GM13976 (cell line): ENCODE measurements at regions not wholly inside any gene's neighbourhood (a gene's known extent, or its start where the extent isn't known, plus 50 kb on each side); places are given as distances from the start of the nearest gene placed in this dataset.

Experiments
- DNase-seq: peaks from one replicate; pipeline ENCODE4 v3.0.0; 2012; ENCODE audit warnings: low spot score
- CTCF ChIP-seq: IDR thresholded peaks from 2 replicates; pipeline ENCODE4 v1.5.1; 2012; ENCODE audit warnings: borderline replicate concordance, mild to moderate bottlenecking; ENCODE audit not compliant: insufficient read depth; ENCODE audit errors: extremely low read depth, missing control alignments, control extremely low read depth
- in situ Hi-C: fragments of 300-500 bp; cut with MboI; formaldehyde crosslinking; loops from one replicate; pipeline ENCODE4 v1.12.0; 2022; ENCODE audit warnings: low sequenced_read_pairs, mixed read lengths, inconsistent platforms; ENCODE audit not compliant: unreplicated experiment

DNA sequence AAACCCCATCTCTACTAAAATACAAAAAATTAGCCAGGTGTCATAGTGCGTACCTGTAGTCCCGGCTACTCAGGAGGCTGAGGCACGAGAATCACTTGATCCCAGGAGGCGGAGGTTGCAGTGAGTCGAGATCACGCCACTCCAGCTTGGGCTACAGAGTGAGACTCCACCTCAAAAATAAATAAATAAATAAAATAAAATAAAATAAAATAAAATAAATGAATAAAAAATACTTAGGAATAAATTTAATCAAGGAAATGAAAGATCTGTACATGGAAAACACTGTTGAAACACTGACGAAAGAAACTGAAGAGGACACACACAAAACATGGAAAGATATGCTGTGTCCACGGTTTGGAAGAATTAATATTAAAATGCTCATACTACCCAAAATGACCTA is 56.5 kb upstream of the ASPRV1 start:
- TF ChIP-seq CTCF = no peak
- in situ Hi-C loops = no loop called here
- no peak for DNase-seq

DNA sequence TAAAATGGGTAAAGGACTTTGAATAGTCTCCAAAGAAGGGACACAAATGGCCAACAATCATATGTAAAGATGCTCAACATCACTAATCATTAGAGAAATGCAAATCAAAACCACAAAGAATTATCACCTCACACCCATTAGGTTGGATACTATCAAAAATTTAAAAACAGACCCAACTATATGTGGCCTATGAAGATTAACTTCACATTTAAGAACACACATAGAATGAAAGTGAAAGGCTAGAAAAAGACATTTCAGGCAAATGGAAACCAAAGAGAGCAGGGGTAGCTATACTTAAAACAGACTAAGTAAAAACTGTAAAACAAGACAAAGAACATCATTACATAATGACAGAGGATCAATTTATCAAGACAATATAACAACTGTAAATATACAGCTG is 53.5 kb upstream of the ASPRV1 start:
- in situ Hi-C loops = no loop called here
- no peak for TF ChIP-seq CTCF

DNA sequence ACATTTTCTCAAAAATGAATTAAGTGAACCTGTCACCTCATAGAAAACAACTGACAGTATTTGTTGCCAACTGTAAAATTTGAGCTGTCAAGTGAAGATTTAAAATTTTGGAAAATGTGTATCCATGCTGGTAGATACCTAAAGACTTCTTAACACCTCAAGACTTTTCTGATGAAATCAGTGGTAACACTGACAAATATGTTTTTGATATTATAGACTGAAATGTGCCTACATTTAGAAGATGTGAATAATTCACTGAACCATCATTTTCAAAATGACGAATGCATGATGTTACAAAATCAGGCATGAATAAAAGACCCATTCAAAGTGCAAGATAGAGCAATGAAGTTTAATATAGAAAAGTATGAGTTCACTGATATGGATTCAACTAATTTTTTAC is 51.5 kb upstream of the ASPRV1 start:
- in situ Hi-C loops = no loop called here
- TF ChIP-seq CTCF = no peak
- no peak for DNase-seq

More for the DNA sequence above, 53.5 kb upstream of the ASPRV1 start:
- peak; percentile 39 for DNase-seq

- in situ Hi-C loops = no loop called here
- TF ChIP-seq CTCF = no peak
Observed at GRCh38 chr2:70011786-70012185, 50.4 kb upstream of the ASPRV1 start.

GRCh38 chr2:70011335-70011734 is 49.9 kb upstream of the ASPRV1 start:
- no peak for TF ChIP-seq CTCF
- in situ Hi-C loops = no loop called here
- no peak for DNase-seq

More at GRCh38 chr2:70011786-70012185, 50.4 kb upstream of the ASPRV1 start:
- DNase-seq = no peak
